Peyer's patch (tissue), 4 donors: ENCODE measurements at regions not wholly inside any gene's neighbourhood (a gene's known extent, or its start where the extent isn't known, plus 50 kb on each side); places are given as distances from the start of the nearest gene placed in this dataset.
"Not testable (repeated sequence)": the region's sequence is repeated elsewhere in the genome, so short reads cannot be mapped to it uniquely, and the experiment has no call there.

Source experiments
- DNase-seq, 3 donors: peaks; one replicate each; pipeline ENCODE4 v3.0.0-alpha.2; 2017 to 2019
- H3K27ac ChIP-seq, 4 donors: fragments of 200-600 bp; sonication (generic); one replicate each; pipeline ENCODE4 v1.5.1; 2016 to 2019
- H3K27me3 ChIP-seq, 2 donors: fragments of 200-600 bp; sonication (generic); one replicate each; pipeline ENCODE4 v1.5.1; 2019
- H3K36me3 ChIP-seq, 3 donors: fragments of 200-600 bp; sonication (generic); one replicate each; pipeline ENCODE4 v1.5.1; 2016 to 2019
- H3K4me1 ChIP-seq, 4 donors: fragments of 200-600 bp; sonication (generic); one replicate each; pipeline ENCODE4 v1.5.1; 2016 to 2019
- H3K4me3 ChIP-seq, 4 donors: fragments of 200-600 bp; sonication (generic); 1 replicate in 3 of 4; 2 replicates in 1 of 4; pipeline ENCODE4 v1.5.1; 2016 to 2019; ENCODE audit warnings: mild to moderate bottlenecking in 1 of 4
- H3K9me3 ChIP-seq, 4 donors: fragments of 200-600 bp; sonication (generic); one replicate each; pipeline ENCODE4 v1.5.1; 2016 to 2019; ENCODE audit warnings: mild to moderate bottlenecking in 1 of 4
- CTCF ChIP-seq, 6 experiments: fragments of 450-650 bp in 4 of 6; fragments of 200-600 bp in 2 of 6; sonication (generic) in 1 of 6; IDR thresholded peaks; one replicate each; pipeline ENCODE4 v1.5.1; 2017 to 2019; ENCODE audit warnings: antibody characterized with exemption in 6 of 6, mild to moderate bottlenecking in 3 of 6, moderate library complexity in 1 of 6
- POLR2A ChIP-seq, 2 donors: fragments of 450-650 bp; IDR thresholded peaks; one replicate each; pipeline ENCODE4 v1.5.1; 2017; ENCODE audit warnings: antibody characterized with exemption in 2 of 2, mild to moderate bottlenecking in 2 of 2, moderate library complexity in 2 of 2

DNA sequence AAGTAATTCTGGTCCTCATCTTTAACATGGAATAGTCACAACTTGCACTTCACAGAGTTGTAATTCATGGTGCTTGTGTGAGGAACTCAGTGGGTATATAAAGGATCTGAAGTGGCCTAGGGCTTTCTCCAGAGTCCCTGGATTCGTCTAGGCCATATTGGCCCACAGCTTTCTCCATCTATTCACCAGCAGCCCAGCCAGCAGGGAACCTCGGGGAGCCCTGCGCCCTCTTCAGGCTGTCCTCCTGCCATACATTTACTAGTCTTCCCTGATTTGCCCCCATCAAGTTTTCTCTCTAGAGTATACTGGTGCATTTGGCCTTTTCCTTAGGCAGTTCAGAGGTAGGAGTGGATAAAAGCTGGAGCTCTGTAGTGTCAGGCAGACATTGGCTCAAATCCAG is 278.3 kb downstream of the MYCN start:
- TF ChIP-seq POLR2A (IDR thresholded peaks at IDR 0.05) (no peak), CTCF (IDR thresholded peaks at IDR 0.05) (peak in 4 of 6 experiments; percentile 16 to 66 (median 56))

GRCh38 chr2:16218161-16218560 is 277.8 kb downstream of the MYCN start:
- no peaks in the 10 kb centered on the region for H3K27me3 ChIP-seq
- H3K9me3 ChIP-seq: no peaks in the 10 kb centered on the region
- H3K36me3 ChIP-seq: no peaks in the 10 kb centered on the region
- DNase-seq: no peak
- TF ChIP-seq POLR2A (IDR thresholded peaks at IDR 0.05) (no peak), CTCF (IDR thresholded peaks at IDR 0.05) (no peak)
- H3K4me1 ChIP-seq: no peaks in the 10 kb centered on the region
- H3K27ac ChIP-seq: no peak overlapping the region
- H3K4me3 ChIP-seq: no peak overlapping the region

More for the DNA sequence above, 278.3 kb downstream of the MYCN start:
- Histone ChIP-seq H3K9me3 (no peaks in the 10 kb centered on the region), H3K27me3 (no peaks in the 10 kb centered on the region), H3K27ac (no peak overlapping the region), H3K4me3 (no peak overlapping the region), H3K36me3 (no peaks in the 10 kb centered on the region), H3K4me1 (no peaks in the 10 kb centered on the region)
- peak in 1 of 3 donors; percentile 60 for DNase-seq

DNA sequence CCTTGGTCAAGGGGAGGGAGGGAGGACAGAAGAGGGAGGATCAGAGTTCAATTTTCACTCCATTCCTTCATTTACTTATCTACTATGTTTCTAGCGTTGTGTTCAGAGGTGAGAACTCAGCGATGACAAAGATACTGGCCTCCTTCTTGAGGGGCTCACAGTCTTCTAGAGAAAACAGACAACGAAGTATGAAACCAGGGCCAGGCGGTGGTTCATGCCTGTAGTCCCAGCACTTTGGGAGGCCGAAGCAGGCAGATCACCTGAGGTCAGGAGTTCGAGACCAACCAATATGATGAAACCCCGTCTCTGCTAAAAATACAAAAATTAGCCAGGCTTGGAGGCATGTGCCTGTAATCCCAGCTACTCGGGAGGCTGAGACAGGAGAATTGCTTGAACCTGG is 277.4 kb downstream of the MYCN start:
- H3K27ac ChIP-seq, H3K27me3 ChIP-seq, H3K36me3 ChIP-seq, H3K4me3 ChIP-seq, DNase-seq, H3K9me3 ChIP-seq, H3K4me1 ChIP-seq: not testable (repeated sequence)

DNA sequence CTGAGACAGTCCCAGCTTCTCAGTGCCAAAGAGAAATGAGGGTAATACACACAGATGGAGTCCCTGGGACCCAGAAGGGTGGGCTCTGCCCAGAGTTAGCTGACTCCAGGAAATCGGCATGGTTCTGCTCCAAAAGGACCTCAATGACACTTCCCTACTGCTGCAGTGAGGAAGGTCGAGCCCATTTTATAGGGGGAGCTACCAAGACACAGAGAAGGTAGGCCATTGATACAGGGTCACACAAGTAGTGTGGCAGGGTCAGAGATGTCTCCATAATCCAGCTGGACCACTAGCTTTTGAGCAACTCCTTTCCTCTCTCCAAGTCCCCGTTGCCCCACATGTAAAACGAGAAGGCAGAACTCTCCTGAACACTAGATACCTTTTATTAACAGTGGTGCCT is 276.9 kb downstream of the MYCN start:
- H3K4me3 ChIP-seq: no peak overlapping the region
- TF ChIP-seq POLR2A (IDR thresholded peaks at IDR 0.05) (no peak), CTCF (IDR thresholded peaks at IDR 0.05) (no peak)
- H3K9me3 ChIP-seq: no peaks in the 10 kb centered on the region
- H3K4me1 ChIP-seq: no peaks in the 10 kb centered on the region
- no peaks in the 10 kb centered on the region for H3K36me3 ChIP-seq
- H3K27me3 ChIP-seq: no peaks in the 10 kb centered on the region
- DNase-seq: no peak
- no peak overlapping the region for H3K27ac ChIP-seq

DNA sequence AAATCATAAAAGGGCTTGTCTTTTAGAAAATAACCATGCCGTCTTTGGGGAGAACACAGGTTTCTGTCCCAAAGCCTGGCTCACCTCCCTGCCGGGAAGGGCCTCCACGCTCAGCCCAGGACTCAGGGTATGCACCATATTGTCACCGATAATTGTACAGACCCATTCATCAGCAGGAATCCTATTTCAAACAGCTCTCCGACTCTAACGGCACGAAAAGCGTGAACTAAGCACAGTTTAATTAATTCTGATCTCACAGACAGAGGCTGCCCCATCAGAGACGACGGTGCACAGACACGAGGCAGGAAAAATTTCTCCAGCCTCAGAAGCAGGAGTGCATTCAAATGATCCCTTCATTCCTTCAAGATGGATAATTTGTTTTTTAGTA is 276.2 kb downstream of the MYCN start:
- Histone ChIP-seq H3K27me3 (no peaks in the 10 kb centered on the region), H3K9me3 (no peaks in the 10 kb centered on the region), H3K27ac (no peak overlapping the region), H3K4me3 (no peak overlapping the region), H3K36me3 (no peaks in the 10 kb centered on the region), H3K4me1 (no peaks in the 10 kb centered on the region)
- no peak for DNase-seq
- TF ChIP-seq CTCF (IDR thresholded peaks at IDR 0.05) (no peak), POLR2A (IDR thresholded peaks at IDR 0.05) (no peak)

DNA sequence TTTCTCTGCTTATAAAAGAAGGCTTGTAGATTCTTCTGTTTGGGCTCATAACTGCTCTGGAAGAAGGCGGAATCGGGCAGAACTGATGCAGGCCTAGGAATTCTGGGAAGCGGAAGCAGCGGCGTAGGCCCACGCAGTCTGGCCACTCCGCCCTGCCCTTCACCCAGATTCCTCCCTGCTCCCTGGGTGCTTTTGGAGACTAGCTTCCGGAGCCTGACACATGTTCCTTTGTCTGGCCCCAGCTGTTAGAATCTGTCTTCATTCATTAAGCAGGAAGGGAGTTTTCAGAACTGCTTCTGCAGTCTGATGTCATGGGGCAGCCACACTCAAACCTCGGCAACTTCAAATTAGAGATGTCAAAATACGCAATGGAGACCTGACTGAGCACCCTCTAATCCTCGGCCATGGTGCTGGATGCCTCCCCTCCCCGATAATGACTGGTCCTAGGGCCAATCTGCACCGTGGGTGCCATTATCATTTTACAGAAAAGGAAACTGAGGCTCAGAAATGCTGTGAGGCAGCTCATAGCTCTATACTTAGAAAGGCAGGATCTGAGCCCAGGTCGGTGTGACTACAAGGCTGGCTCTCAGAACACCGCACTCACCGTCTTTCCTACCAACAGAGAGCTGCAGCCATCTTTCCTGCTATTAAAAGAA is 275.7 kb downstream of the MYCN start:
- H3K4me3 ChIP-seq: no peak overlapping the region
- H3K27ac ChIP-seq: no peak overlapping the region
- DNase-seq: no peak

More for the DNA sequence above, 275.7 kb downstream of the MYCN start:
- no peak for TF ChIP-seq POLR2A (IDR thresholded peaks at IDR 0.05)
- no peak for TF ChIP-seq CTCF (IDR thresholded peaks at IDR 0.05)
- Histone ChIP-seq H3K9me3 (no peaks in the 10 kb centered on the region), H3K36me3 (no peaks in the 10 kb centered on the region), H3K4me1 (no peaks in the 10 kb centered on the region), H3K27me3 (no peaks in the 10 kb centered on the region)
